HFF-Myc (cell line): ENCODE measurements at regions not wholly inside any gene's neighbourhood (a gene's known extent, or its start where the extent isn't known, plus 50 kb on each side); places are given as distances from the start of the nearest gene placed in this dataset.

Experiments
- DNase-seq: peaks from one replicate; pipeline ENCODE4 v3.0.0-alpha.2; 2011; ENCODE audit warnings: low read depth; ENCODE audit errors: extremely low read depth
- H3K4me3 ChIP-seq: replicated peaks from 2 replicates; pipeline ENCODE4 v1.5.1; 2011; ENCODE audit warnings: low read depth, mild to moderate bottlenecking, control low read depth, low read length
- TF ChIP-seq, protein P1 (sequence below): IDR thresholded peaks from 2 replicates; pipeline ENCODE4 v1.5.1; 2012; ENCODE audit warnings: mild to moderate bottlenecking, low read depth, low read length, control low read depth; ENCODE audit errors: missing control alignments

DNA sequence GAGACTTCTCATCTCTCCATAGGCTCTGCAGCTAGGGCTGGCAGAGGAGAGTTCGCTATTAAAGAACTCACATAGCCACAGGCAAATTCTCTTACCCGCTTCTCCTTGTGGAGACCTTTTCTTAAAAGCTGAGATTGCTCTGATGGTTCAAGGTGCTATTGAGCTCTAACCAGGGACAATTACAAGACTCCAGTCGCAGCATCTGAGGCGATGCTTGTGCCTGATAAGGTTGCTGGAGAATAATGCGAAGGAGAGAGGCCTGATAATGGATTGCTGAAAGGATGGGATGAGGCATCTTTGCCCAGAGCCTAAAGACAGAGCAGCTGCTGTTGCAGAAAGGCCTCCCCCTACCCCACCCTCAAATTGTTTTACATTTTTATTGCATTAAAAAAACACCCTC, 244.5 kb upstream of the SOX14 start:
- DNase-seq = no peak
- TF ChIP-seq, protein P1, sequence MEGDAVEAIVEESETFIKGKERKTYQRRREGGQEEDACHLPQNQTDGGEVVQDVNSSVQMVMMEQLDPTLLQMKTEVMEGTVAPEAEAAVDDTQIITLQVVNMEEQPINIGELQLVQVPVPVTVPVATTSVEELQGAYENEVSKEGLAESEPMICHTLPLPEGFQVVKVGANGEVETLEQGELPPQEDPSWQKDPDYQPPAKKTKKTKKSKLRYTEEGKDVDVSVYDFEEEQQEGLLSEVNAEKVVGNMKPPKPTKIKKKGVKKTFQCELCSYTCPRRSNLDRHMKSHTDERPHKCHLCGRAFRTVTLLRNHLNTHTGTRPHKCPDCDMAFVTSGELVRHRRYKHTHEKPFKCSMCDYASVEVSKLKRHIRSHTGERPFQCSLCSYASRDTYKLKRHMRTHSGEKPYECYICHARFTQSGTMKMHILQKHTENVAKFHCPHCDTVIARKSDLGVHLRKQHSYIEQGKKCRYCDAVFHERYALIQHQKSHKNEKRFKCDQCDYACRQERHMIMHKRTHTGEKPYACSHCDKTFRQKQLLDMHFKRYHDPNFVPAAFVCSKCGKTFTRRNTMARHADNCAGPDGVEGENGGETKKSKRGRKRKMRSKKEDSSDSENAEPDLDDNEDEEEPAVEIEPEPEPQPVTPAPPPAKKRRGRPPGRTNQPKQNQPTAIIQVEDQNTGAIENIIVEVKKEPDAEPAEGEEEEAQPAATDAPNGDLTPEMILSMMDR = no peak
- no peak overlapping the region for H3K4me3 ChIP-seq

DNA sequence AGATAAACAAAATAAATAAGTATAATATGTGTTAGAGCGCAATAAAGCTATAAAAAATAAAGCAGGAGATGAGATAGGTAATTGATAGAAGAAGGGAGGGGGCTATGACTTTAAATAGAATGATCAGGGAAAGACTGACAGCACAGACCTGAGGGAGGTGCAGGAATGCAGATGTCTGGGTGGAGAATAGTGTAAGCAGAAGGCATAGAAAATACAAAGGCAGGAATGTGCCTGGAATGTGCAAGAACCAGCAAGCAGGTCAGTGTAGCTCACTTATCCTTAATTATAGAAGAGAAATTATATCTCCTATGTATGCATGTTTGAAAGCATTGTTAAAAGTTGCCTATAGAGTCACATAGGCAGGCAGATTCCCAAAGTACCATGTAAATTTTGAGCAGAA, 239.4 kb upstream of the SOX14 start:
- TF ChIP-seq, protein P1 = no peak
- DNase-seq = no peak
- no peak overlapping the region for H3K4me3 ChIP-seq

DNA sequence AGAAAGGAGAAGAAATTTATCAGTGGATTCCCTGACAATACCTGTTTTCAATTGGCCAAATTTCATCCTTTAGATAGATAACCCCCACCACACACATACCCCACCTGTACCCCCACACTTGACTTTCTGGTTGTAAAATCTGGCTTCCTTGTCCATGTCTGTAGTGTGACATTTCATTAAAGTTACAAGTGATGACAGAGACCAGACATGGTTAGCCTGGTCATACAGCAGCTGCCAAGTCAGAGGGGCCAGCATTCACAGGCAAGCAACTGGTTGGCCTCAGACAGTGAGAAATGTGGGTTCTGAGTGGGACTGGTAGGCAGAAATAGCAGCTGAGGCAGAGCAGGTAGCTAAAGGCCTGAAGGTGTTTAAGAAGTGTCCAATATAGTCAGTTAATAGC, 238.6 kb upstream of the SOX14 start:
- TF ChIP-seq, protein P1 = no peak
- H3K4me3 ChIP-seq = no peak overlapping the region
- no peak for DNase-seq

DNA sequence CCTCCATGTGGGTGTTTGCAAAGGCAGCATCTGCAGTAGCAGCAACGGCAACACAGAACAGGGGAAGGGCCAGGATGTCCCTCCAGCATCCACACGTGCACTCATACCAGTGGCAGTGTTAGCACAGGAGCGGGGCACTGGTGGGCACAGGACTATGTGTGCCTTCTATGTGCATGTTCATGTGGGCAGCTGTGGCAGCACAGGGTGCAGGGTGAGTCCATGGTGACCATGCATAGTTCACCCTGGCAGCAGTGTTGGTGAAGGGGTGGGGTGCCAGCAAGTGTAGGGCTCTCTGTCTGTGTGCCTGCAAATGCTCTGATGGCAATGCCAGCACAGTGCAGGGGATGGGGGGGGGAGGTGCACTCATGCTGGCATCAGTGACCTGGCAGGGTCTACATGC, 222.1 kb upstream of the SOX14 start:
- TF ChIP-seq, protein P1 = no peak
- H3K4me3 ChIP-seq = no peak overlapping the region
- no peak for DNase-seq

DNA sequence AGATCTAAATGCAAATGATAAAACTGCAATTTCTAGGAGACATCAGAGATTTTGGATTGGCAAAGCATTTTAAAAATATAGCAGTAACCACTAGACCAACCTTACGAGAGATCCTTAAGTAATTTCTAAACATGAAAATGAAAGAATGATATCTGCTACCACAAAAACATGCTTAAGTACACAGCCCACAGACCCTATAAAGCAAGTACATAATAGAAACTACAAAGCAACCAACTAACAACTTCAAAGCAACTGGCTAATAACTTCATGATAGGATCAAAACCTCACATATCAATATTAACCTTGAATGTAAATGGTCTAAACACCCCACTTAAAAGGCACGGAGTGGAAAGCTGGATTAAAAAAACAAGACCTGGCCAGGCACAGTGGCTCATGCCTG, 209.9 kb upstream of the SOX14 start:
- H3K4me3 ChIP-seq = no peak overlapping the region
- TF ChIP-seq, protein P1 = no peak
- no peak for DNase-seq

DNA sequence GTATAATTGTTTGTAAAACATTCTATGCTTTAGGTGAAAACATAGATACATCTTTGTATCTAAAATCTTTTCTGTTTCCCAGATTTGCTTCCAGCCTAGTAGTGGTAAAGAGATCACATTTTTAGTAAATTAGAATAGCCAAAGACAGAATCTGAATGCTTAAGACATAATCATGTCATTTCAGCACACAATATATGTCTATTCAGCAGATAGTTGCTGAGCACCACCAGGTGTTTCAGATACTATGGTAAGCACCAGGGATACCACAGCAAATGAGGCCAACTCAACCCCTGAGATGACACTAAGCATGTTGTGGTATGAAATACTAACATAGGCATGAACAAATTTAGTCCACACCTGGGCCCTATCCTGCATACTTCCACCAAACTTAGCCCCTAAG, 195.2 kb upstream of the SOX14 start:
- H3K4me3 ChIP-seq = no peak overlapping the region
- no peak for DNase-seq
- TF ChIP-seq, protein P1 = no peak

DNA sequence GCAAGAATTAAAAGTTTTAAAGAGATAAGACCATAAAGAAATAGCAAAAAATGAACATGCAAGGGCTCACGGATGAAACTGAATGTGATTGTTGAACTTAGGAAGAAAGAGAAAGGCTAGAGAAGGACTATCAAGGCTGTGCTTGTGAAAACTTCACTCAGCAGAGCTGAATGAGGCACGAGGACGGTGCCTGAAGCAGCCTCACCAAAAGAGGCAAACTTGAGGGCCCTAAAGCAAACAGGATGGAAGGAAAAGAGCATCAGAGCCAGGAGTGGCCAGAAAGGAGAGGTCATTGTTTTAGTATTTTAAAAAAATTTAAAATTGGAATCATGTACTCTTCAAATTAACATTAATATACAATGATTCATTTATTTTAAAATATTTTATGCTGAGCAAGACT, 191.2 kb upstream of the SOX14 start:
- no peak for DNase-seq
- TF ChIP-seq, protein P1 = no peak
- no peak overlapping the region for H3K4me3 ChIP-seq
